ENCODE measurements at regions not wholly inside any gene's neighbourhood (a gene's known extent, or its start where the extent isn't known, plus 50 kb on each side); places are given as distances from the start of the nearest gene placed in this dataset.

- no peak for TF ChIP-seq CTCF (IDR thresholded peaks at IDR 0.05)
- no peak for TF ChIP-seq ZFX (IDR thresholded peaks at IDR 0.05; ENCODE audit: borderline replicate concordance)
These were observed 354.0 kb downstream of the ARL4A start for GRCh38 chr7:13041368-13041988.

DNA sequence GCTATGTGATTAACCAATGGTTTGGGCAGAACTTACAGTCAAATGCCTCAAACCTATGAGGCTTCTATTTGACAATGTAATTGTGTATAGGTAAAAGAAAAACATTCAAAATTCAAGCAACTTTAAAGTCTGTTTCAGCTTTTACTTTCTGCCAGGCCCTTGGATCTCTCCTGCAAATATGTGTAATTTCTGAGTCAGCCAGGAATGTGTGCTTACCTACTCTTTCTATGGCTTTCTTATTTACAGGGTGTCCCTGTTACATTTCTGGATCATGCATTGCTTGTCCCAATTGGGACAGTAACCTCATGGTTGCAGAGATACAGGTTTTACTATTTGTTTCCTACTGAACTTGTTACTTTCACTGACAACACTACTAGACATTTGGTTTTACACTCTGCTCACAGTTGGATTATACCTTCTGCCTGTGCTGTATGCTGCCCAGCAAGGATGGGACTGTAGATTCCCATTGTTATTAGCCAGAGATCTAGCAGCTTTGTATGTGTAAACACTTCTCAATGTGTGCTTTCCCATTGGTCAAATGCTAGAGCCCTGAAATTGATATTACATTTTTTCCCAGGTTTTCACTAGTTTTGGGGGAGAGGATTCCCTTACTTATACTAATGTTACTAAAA lies 355.3 kb downstream of the ARL4A start:
- TF ChIP-seq CTCF (IDR thresholded peaks at IDR 0.05) (no peak), ZFX (IDR thresholded peaks at IDR 0.05; ENCODE audit: borderline replicate concordance) (no peak)
- no peak overlapping the region for H3K27ac ChIP-seq

More at GRCh38 chr7:13041368-13041988, 354.0 kb downstream of the ARL4A start:
- H3K27ac ChIP-seq: no peak overlapping the region

GRCh38 chr7:13044309-13044708 lies 356.9 kb downstream of the ARL4A start:
- no peak overlapping the region for H3K27ac ChIP-seq
- TF ChIP-seq CTCF (IDR thresholded peaks at IDR 0.05) (no peak), ZFX (IDR thresholded peaks at IDR 0.05; ENCODE audit: borderline replicate concordance) (no peak)

DNA sequence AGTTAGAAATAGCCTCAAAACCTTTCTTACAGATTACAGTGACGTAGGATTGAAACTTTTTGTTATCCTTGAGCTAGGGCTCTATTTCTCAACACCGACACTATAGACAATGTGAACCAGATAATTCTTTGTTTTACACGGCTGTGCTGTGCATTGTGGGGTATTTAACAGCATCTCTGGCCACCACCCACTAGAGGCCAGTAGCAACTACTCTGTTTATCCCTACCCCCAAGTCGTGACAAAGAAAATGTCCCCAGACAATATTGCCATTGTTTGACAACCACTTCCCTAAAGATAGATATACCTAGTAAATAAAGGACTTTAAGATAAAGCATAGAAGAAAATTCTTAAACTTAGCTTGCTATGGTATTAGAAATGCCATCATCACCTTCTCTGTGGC lies 359.6 kb downstream of the ARL4A start:
- H3K27ac ChIP-seq: no peak overlapping the region

GRCh38 chr7:13049946-13050345 lies 362.5 kb downstream of the ARL4A start:
- TF ChIP-seq ZFX (IDR thresholded peaks at IDR 0.05; ENCODE audit: borderline replicate concordance) (no peak), CTCF (IDR thresholded peaks at IDR 0.05) (no peak)
- H3K27ac ChIP-seq: no peak overlapping the region

More for the DNA sequence above, 359.6 kb downstream of the ARL4A start:
- no peak for TF ChIP-seq CTCF (IDR thresholded peaks at IDR 0.05)
- TF ChIP-seq ZFX (IDR thresholded peaks at IDR 0.05; ENCODE audit: borderline replicate concordance): no peak

GRCh38 chr7:13050703-13051102 lies 363.3 kb downstream of the ARL4A start:
- TF ChIP-seq ZFX (IDR thresholded peaks at IDR 0.05; ENCODE audit: borderline replicate concordance): no peak
- no peak for TF ChIP-seq CTCF (IDR thresholded peaks at IDR 0.05)
- no peak overlapping the region for H3K27ac ChIP-seq

- peak overlapping the region; percentile 30 for H3K27ac ChIP-seq
- no peak for TF ChIP-seq ZFX (IDR thresholded peaks at IDR 0.05; ENCODE audit: borderline replicate concordance)
- TF ChIP-seq CTCF (IDR thresholded peaks at IDR 0.05): no peak
These were observed 368.4 kb downstream of the ARL4A start for GRCh38 chr7:13055732-13056368.

All from 22Rv1 (cell line).